ENCODE measurements at regions not wholly inside any gene's neighbourhood (a gene's known extent, or its start where the extent isn't known, plus 50 kb on each side); places are given as distances from the start of the nearest gene placed in this dataset.

GRCh38 chr6:74690365-74690764 is 515.5 kb downstream of the COL12A1 start:
- DNase-seq: no peak

GRCh38 chr6:74689601-74690000 is 516.3 kb downstream of the COL12A1 start:
- DNase-seq: no peak

GRCh38 chr6:74677463-74677862 is 528.4 kb downstream of the COL12A1 start:
- no peak for DNase-seq

GRCh38 chr6:74676906-74677305 is 528.9 kb downstream of the COL12A1 start:
- no peak for DNase-seq

GRCh38 chr6:74674377-74674776 is 531.5 kb downstream of the COL12A1 start:
- no peak for DNase-seq

GRCh38 chr6:74671558-74672025 is 534.3 kb downstream of the COL12A1 start:
- DNase-seq: no peak

- DNase-seq: no peak
These were observed 547.5 kb downstream of the COL12A1 start for GRCh38 chr6:74658391-74658790.

- no peak for DNase-seq
These were observed 547.9 kb downstream of the COL12A1 start for GRCh38 chr6:74657931-74658330.

- no peak for DNase-seq
These were observed 548.8 kb downstream of the COL12A1 start for GRCh38 chr6:74657011-74657410.

- DNase-seq: no peak
These were observed 549.4 kb downstream of the COL12A1 start for GRCh38 chr6:74656453-74656852.

GRCh38 chr6:74654296-74654695 is 551.6 kb downstream of the COL12A1 start:
- no peak for DNase-seq

GRCh38 chr6:74651948-74652842 is 553.7 kb downstream of the COL12A1 start:
- no peak for DNase-seq

- DNase-seq: no peak
These were observed 555.2 kb downstream of the COL12A1 start for GRCh38 chr6:74650668-74651067.

- DNase-seq: no peak
These were observed 559.4 kb downstream of the COL12A1 start for GRCh38 chr6:74646461-74646860.

GRCh38 chr6:74645108-74645849 is 560.6 kb downstream of the COL12A1 start:
- DNase-seq: no peak

- no peak for DNase-seq
These were observed 563.8 kb downstream of the COL12A1 start for GRCh38 chr6:74642101-74642500.

- DNase-seq: no peak
These were observed 567.4 kb downstream of the COL12A1 start for GRCh38 chr6:74638412-74638811.

- DNase-seq: no peak
These were observed 573.5 kb downstream of the COL12A1 start for GRCh38 chr6:74632196-74632875.

GRCh38 chr6:74631564-74631963 is 574.3 kb downstream of the COL12A1 start:
- no peak for DNase-seq

- DNase-seq: no peak
These were observed 579.6 kb downstream of the COL12A1 start for GRCh38 chr6:74626288-74626687.

GRCh38 chr6:74623027-74623426 is 582.8 kb downstream of the COL12A1 start:
- no peak for DNase-seq

GRCh38 chr6:74611220-74611619 is 594.6 kb downstream of the COL12A1 start:
- no peak for DNase-seq

GRCh38 chr6:74610352-74610751 is 595.5 kb downstream of the COL12A1 start:
- no peak for DNase-seq

Measured in NCI-H2029 (cell line).